ENCODE measurements at regions not wholly inside any gene's neighbourhood (a gene's known extent, or its start where the extent isn't known, plus 50 kb on each side); places are given as distances from the start of the nearest gene placed in this dataset.

- no peak for TF ChIP-seq CTCF (IDR thresholded peaks at IDR 0.05)
- no peak for TF ChIP-seq POLR2A (IDR thresholded peaks at IDR 0.05)
Observed at GRCh38 chr4:11197631-11198341, 230.9 kb downstream of the HS3ST1 start.

All from adrenal gland (tissue), 5 donors.